ENCODE measurements at regions not wholly inside any gene's neighbourhood (a gene's known extent, or its start where the extent isn't known, plus 50 kb on each side); places are given as distances from the start of the nearest gene placed in this dataset.

- no peak for TF ChIP-seq USF1 (IDR thresholded peaks at IDR 0.05)
- TF ChIP-seq MAX (IDR thresholded peaks at IDR 0.05): no peak
- TF ChIP-seq TAF1 (IDR thresholded peaks at IDR 0.05; ENCODE audit: low read depth): no peak
- TF ChIP-seq NFIC (IDR thresholded peaks at IDR 0.05): no peak
- no peak for TF ChIP-seq CEBPB (IDR thresholded peaks at IDR 0.05)
- TF ChIP-seq EP300 (IDR thresholded peaks at IDR 0.05; ENCODE audit: borderline replicate concordance): no peak
- TF ChIP-seq RAD21 (IDR thresholded peaks at IDR 0.05; ENCODE audit: low read depth): no peak
- no peak for TF ChIP-seq REST (IDR thresholded peaks at IDR 0.05; ENCODE audit: low read depth)
- no peak for TF ChIP-seq CREB1 (IDR thresholded peaks at IDR 0.05; ENCODE audit: low read depth)
- no peak for TF ChIP-seq TEAD4 (IDR thresholded peaks at IDR 0.05)
- TF ChIP-seq ZBTB7A (IDR thresholded peaks at IDR 0.05; ENCODE audit: low read depth): no peak
- TF ChIP-seq FOXM1 (IDR thresholded peaks at IDR 0.05; ENCODE audit: borderline replicate concordance, low read depth): no peak
- no peak for TF ChIP-seq EGR1 (IDR thresholded peaks at IDR 0.05)
- no peak for TF ChIP-seq YY1 (IDR thresholded peaks at IDR 0.05; ENCODE audit: low read depth)
Measured at GRCh38 chr4:26192899-26193869, 127.6 kb upstream of the RBPJ start.

GRCh38 chr4:26194764-26195163, 126.0 kb upstream of the RBPJ start:
- no peak for TF ChIP-seq YY1 (IDR thresholded peaks at IDR 0.05; ENCODE audit: low read depth)
- no peak for TF ChIP-seq CEBPB (IDR thresholded peaks at IDR 0.05)

- no peak for TF ChIP-seq EGR1 (IDR thresholded peaks at IDR 0.05)
- no peak for TF ChIP-seq TEAD4 (IDR thresholded peaks at IDR 0.05)
- no peak for TF ChIP-seq REST (IDR thresholded peaks at IDR 0.05; ENCODE audit: low read depth)
- TF ChIP-seq RAD21 (IDR thresholded peaks at IDR 0.05; ENCODE audit: low read depth): no peak
- TF ChIP-seq YY1 (IDR thresholded peaks at IDR 0.05; ENCODE audit: low read depth): no peak
- no peak for TF ChIP-seq FOXM1 (IDR thresholded peaks at IDR 0.05; ENCODE audit: borderline replicate concordance, low read depth)
- TF ChIP-seq TCF12 (IDR thresholded peaks at IDR 0.05; ENCODE audit: low read depth): no peak
- no peak for TF ChIP-seq ZBTB7A (IDR thresholded peaks at IDR 0.05; ENCODE audit: low read depth)
- no peak for TF ChIP-seq USF1 (IDR thresholded peaks at IDR 0.05)
Measured at GRCh38 chr4:26196567-26196966, 124.2 kb upstream of the RBPJ start.

GRCh38 chr4:26197018-26197779, 123.6 kb upstream of the RBPJ start:
- TF ChIP-seq TEAD4 (IDR thresholded peaks at IDR 0.05) (no peak), TAF1 (IDR thresholded peaks at IDR 0.05; ENCODE audit: low read depth) (no peak), CREB1 (IDR thresholded peaks at IDR 0.05; ENCODE audit: low read depth) (no peak), USF1 (IDR thresholded peaks at IDR 0.05) (no peak), YY1 (IDR thresholded peaks at IDR 0.05; ENCODE audit: low read depth) (no peak)

GRCh38 chr4:26199596-26199995, 121.2 kb upstream of the RBPJ start:
- TF ChIP-seq EGR1 (IDR thresholded peaks at IDR 0.05) (no peak), MAX (IDR thresholded peaks at IDR 0.05) (no peak), CEBPB (IDR thresholded peaks at IDR 0.05) (no peak), TAF1 (IDR thresholded peaks at IDR 0.05; ENCODE audit: low read depth) (no peak), CREB1 (IDR thresholded peaks at IDR 0.05; ENCODE audit: low read depth) (no peak), EP300 (IDR thresholded peaks at IDR 0.05; ENCODE audit: borderline replicate concordance) (no peak), REST (IDR thresholded peaks at IDR 0.05; ENCODE audit: low read depth) (no peak), TCF12 (IDR thresholded peaks at IDR 0.05; ENCODE audit: low read depth) (no peak), FOXM1 (IDR thresholded peaks at IDR 0.05; ENCODE audit: borderline replicate concordance, low read depth) (no peak)
